ENCODE measurements at regions not wholly inside any gene's neighbourhood (a gene's known extent, or its start where the extent isn't known, plus 50 kb on each side); places are given as distances from the start of the nearest gene placed in this dataset.

GRCh38 chr18:24976502-24976901, 375.5 kb downstream of the ZNF521 start:
- Histone ChIP-seq H3K36me3 (ENCODE audit: control insufficient read depth in 3 of 3, insufficient read depth in 3 of 3, low read length in 3 of 3) (no peaks in the 10 kb centered on the region), H3K4me3 (ENCODE audit: low read length in 3 of 3) (no peak overlapping the region), H3K4me1 (ENCODE audit: control insufficient read depth in 3 of 3, insufficient read depth in 3 of 3, low read length in 3 of 3) (no peaks in the 10 kb centered on the region), H3K9me3 (ENCODE audit: control insufficient read depth in 3 of 3, low read length in 3 of 3) (no peaks in the 10 kb centered on the region), H3K27ac (ENCODE audit: low read depth, low read length) (no peak overlapping the region), H3K27me3 (ENCODE audit: control insufficient read depth in 3 of 3, insufficient read depth in 3 of 3, low read length in 3 of 3) (no peaks in the 10 kb centered on the region), H3K9ac (ENCODE audit: low read depth in 1 of 3, low read length in 3 of 3) (no peak overlapping the region)

GRCh38 chr18:24979235-24979634, 372.7 kb downstream of the ZNF521 start:
- H3K36me3 ChIP-seq (ENCODE audit: control insufficient read depth in 3 of 3, insufficient read depth in 3 of 3, low read length in 3 of 3), result no peaks in the 10 kb centered on the region
- H3K9me3 ChIP-seq (ENCODE audit: control insufficient read depth in 3 of 3, low read length in 3 of 3), result no peaks in the 10 kb centered on the region
- H3K4me1 ChIP-seq (ENCODE audit: control insufficient read depth in 3 of 3, insufficient read depth in 3 of 3, low read length in 3 of 3), result peaks cover 0 to 3% (median under 1%) of the 10 kb centered on the region in 3 donors
- no peak overlapping the region for H3K9ac ChIP-seq (ENCODE audit: low read depth in 1 of 3, low read length in 3 of 3)
- no peak overlapping the region for H3K4me3 ChIP-seq (ENCODE audit: low read length in 3 of 3)
- H3K27ac ChIP-seq (ENCODE audit: low read depth, low read length), result no peak overlapping the region
- no peaks in the 10 kb centered on the region for H3K27me3 ChIP-seq (ENCODE audit: control insufficient read depth in 3 of 3, insufficient read depth in 3 of 3, low read length in 3 of 3)

- Histone ChIP-seq H3K36me3 (ENCODE audit: control insufficient read depth in 3 of 3, insufficient read depth in 3 of 3, low read length in 3 of 3) (no peaks in the 10 kb centered on the region), H3K4me1 (ENCODE audit: control insufficient read depth in 3 of 3, insufficient read depth in 3 of 3, low read length in 3 of 3) (peaks cover 6 to 17% (median 15%) of the 10 kb centered on the region in 3 donors), H3K9ac (ENCODE audit: low read depth in 1 of 3, low read length in 3 of 3) (no peak overlapping the region), H3K27ac (ENCODE audit: low read depth, low read length) (no peak overlapping the region), H3K4me3 (ENCODE audit: low read length in 3 of 3) (no peak overlapping the region), H3K9me3 (ENCODE audit: control insufficient read depth in 3 of 3, low read length in 3 of 3) (no peaks in the 10 kb centered on the region), H3K27me3 (ENCODE audit: control insufficient read depth in 3 of 3, insufficient read depth in 3 of 3, low read length in 3 of 3) (no peaks in the 10 kb centered on the region)
These were observed 369.1 kb downstream of the ZNF521 start for GRCh38 chr18:24982831-24983230.

GRCh38 chr18:24983566-24984139, 368.3 kb downstream of the ZNF521 start:
- H3K9me3 ChIP-seq (ENCODE audit: control insufficient read depth in 3 of 3, low read length in 3 of 3), result no peaks in the 10 kb centered on the region
- H3K4me3 ChIP-seq (ENCODE audit: low read length in 3 of 3), result no peak overlapping the region
- H3K27ac ChIP-seq (ENCODE audit: low read depth, low read length), result peak overlapping the region; percentile 16

GRCh38 chr18:24985586-24985985, 366.4 kb downstream of the ZNF521 start:
- H3K4me1 ChIP-seq (ENCODE audit: control insufficient read depth in 3 of 3, insufficient read depth in 3 of 3, low read length in 3 of 3), result peaks cover 22 to 37% (median 26%) of the 10 kb centered on the region in 3 donors
- no peaks in the 10 kb centered on the region for H3K9me3 ChIP-seq (ENCODE audit: control insufficient read depth in 3 of 3, low read length in 3 of 3)
- H3K9ac ChIP-seq (ENCODE audit: low read depth in 1 of 3, low read length in 3 of 3), result peak overlapping the region; percentile 48 to 85 (median 82)
- H3K4me3 ChIP-seq (ENCODE audit: low read length in 3 of 3), result peak overlapping the region; percentile 61 to 82 (median 64)
- peak overlapping the region; percentile 92 for H3K27ac ChIP-seq (ENCODE audit: low read depth, low read length)
- H3K27me3 ChIP-seq (ENCODE audit: control insufficient read depth in 3 of 3, insufficient read depth in 3 of 3, low read length in 3 of 3), result no peaks in the 10 kb centered on the region
- H3K36me3 ChIP-seq (ENCODE audit: control insufficient read depth in 3 of 3, insufficient read depth in 3 of 3, low read length in 3 of 3), result no peaks in the 10 kb centered on the region

More at GRCh38 chr18:24983566-24984139, 368.3 kb downstream of the ZNF521 start:
- Histone ChIP-seq H3K36me3 (ENCODE audit: control insufficient read depth in 3 of 3, insufficient read depth in 3 of 3, low read length in 3 of 3) (no peaks in the 10 kb centered on the region), H3K9ac (ENCODE audit: low read depth in 1 of 3, low read length in 3 of 3) (no peak overlapping the region), H3K27me3 (ENCODE audit: control insufficient read depth in 3 of 3, insufficient read depth in 3 of 3, low read length in 3 of 3) (no peaks in the 10 kb centered on the region), H3K4me1 (ENCODE audit: control insufficient read depth in 3 of 3, insufficient read depth in 3 of 3, low read length in 3 of 3) (peaks cover 14 to 25% (median 23%) of the 10 kb centered on the region in 3 donors)

- Histone ChIP-seq H3K4me1 (ENCODE audit: control insufficient read depth in 3 of 3, insufficient read depth in 3 of 3, low read length in 3 of 3) (peaks cover 34 to 49% (median 37%) of the 10 kb centered on the region in 3 donors), H3K27ac (ENCODE audit: low read depth, low read length) (peak overlapping the region; percentile 92), H3K9me3 (ENCODE audit: control insufficient read depth in 3 of 3, low read length in 3 of 3) (no peaks in the 10 kb centered on the region), H3K9ac (ENCODE audit: low read depth in 1 of 3, low read length in 3 of 3) (peak overlapping the region; percentile 76 to 85 (median 82)), H3K4me3 (ENCODE audit: low read length in 3 of 3) (peak overlapping the region; percentile 61 to 82 (median 64)), H3K36me3 (ENCODE audit: control insufficient read depth in 3 of 3, insufficient read depth in 3 of 3, low read length in 3 of 3) (no peaks in the 10 kb centered on the region), H3K27me3 (ENCODE audit: control insufficient read depth in 3 of 3, insufficient read depth in 3 of 3, low read length in 3 of 3) (no peaks in the 10 kb centered on the region)
These were observed 365.2 kb downstream of the ZNF521 start for GRCh38 chr18:24986666-24987302.

- Histone ChIP-seq H3K9ac (ENCODE audit: low read depth in 1 of 3, low read length in 3 of 3) (peak overlapping the region; percentile 76 to 85 (median 82)), H3K4me3 (ENCODE audit: low read length in 3 of 3) (peak overlapping the region; percentile 61 to 82 (median 64)), H3K9me3 (ENCODE audit: control insufficient read depth in 3 of 3, low read length in 3 of 3) (no peaks in the 10 kb centered on the region), H3K27me3 (ENCODE audit: control insufficient read depth in 3 of 3, insufficient read depth in 3 of 3, low read length in 3 of 3) (no peaks in the 10 kb centered on the region), H3K27ac (ENCODE audit: low read depth, low read length) (peak overlapping the region; percentile 92), H3K4me1 (ENCODE audit: control insufficient read depth in 3 of 3, insufficient read depth in 3 of 3, low read length in 3 of 3) (peaks cover 35 to 49% (median 37%) of the 10 kb centered on the region in 3 donors), H3K36me3 (ENCODE audit: control insufficient read depth in 3 of 3, insufficient read depth in 3 of 3, low read length in 3 of 3) (no peaks in the 10 kb centered on the region)
These were observed 364.4 kb downstream of the ZNF521 start for GRCh38 chr18:24987303-24988252.

- H3K9me3 ChIP-seq (ENCODE audit: control insufficient read depth in 3 of 3, low read length in 3 of 3), result no peaks in the 10 kb centered on the region
- H3K27me3 ChIP-seq (ENCODE audit: control insufficient read depth in 3 of 3, insufficient read depth in 3 of 3, low read length in 3 of 3), result no peaks in the 10 kb centered on the region
- H3K4me1 ChIP-seq (ENCODE audit: control insufficient read depth in 3 of 3, insufficient read depth in 3 of 3, low read length in 3 of 3), result peaks cover 35 to 49% (median 37%) of the 10 kb centered on the region in 3 donors
- H3K36me3 ChIP-seq (ENCODE audit: control insufficient read depth in 3 of 3, insufficient read depth in 3 of 3, low read length in 3 of 3), result no peaks in the 10 kb centered on the region
- peak overlapping the region; percentile 92 for H3K27ac ChIP-seq (ENCODE audit: low read depth, low read length)
- peak overlapping the region; percentile 76 to 85 (median 82) for H3K9ac ChIP-seq (ENCODE audit: low read depth in 1 of 3, low read length in 3 of 3)
- peak overlapping the region in 2 of 3 donors; percentile 61 to 82 for H3K4me3 ChIP-seq (ENCODE audit: low read length in 3 of 3)
These were observed 363.6 kb downstream of the ZNF521 start for GRCh38 chr18:24988253-24988840.

GRCh38 chr18:24989760-24990593, 362.0 kb downstream of the ZNF521 start:
- Histone ChIP-seq H3K4me1 (ENCODE audit: control insufficient read depth in 3 of 3, insufficient read depth in 3 of 3, low read length in 3 of 3) (peaks cover 35 to 44% (median 35%) of the 10 kb centered on the region in 3 donors), H3K27ac (ENCODE audit: low read depth, low read length) (peak overlapping the region; percentile 11), H3K4me3 (ENCODE audit: low read length in 3 of 3) (no peak overlapping the region), H3K9ac (ENCODE audit: low read depth in 1 of 3, low read length in 3 of 3) (no peak overlapping the region), H3K36me3 (ENCODE audit: control insufficient read depth in 3 of 3, insufficient read depth in 3 of 3, low read length in 3 of 3) (no peaks in the 10 kb centered on the region), H3K27me3 (ENCODE audit: control insufficient read depth in 3 of 3, insufficient read depth in 3 of 3, low read length in 3 of 3) (no peaks in the 10 kb centered on the region), H3K9me3 (ENCODE audit: control insufficient read depth in 3 of 3, low read length in 3 of 3) (no peaks in the 10 kb centered on the region)

All from skeletal muscle tissue (tissue), 3 donors.